ENCODE measurements at regions not wholly inside any gene's neighbourhood (a gene's known extent, or its start where the extent isn't known, plus 50 kb on each side); places are given as distances from the start of the nearest gene placed in this dataset.
"Not testable (repeated sequence)": the region's sequence is repeated elsewhere in the genome, so short reads cannot be mapped to it uniquely, and the experiment has no call there.

DNA sequence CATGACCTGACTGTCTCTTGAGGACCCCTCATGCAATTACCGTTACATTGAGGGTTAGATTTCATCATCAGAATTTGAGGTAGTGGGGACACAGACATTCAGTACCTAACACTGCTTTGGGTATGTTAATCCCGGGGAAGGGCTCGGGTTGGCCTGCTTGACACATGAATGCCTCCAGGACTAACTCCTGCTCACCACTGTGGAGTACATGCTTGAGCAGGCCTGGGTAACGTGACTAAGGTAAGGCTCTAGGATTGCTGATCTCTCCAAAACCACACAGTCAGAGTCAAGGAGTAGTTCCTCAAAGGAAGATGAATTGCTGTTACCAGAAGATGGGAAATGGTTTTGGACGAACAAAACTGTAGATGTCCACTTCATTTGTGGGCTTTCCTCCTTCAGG is 376.3 kb upstream of the ZNF462 start:
- FAIRE-seq (peak; percentile 97), DNase-seq (ENCODE audit: low read depth, low spot score) (peak; percentile 42)
- H3K27me3 ChIP-seq (ENCODE audit: control insufficient read depth, extremely low read depth, insufficient read depth, low read length) = no peaks in the 10 kb centered on the region
- no peaks in the 10 kb centered on the region for H3K36me3 ChIP-seq (ENCODE audit: control insufficient read depth in 2 of 2, extremely low read depth in 1 of 2, insufficient read depth in 2 of 2, low read length in 2 of 2)
- no peak overlapping the region for H3K27ac ChIP-seq (ENCODE audit: control insufficient read depth, insufficient read depth, low read length)
- H3K9me3 ChIP-seq (ENCODE audit: control insufficient read depth, low read depth, low read length) = no peaks in the 10 kb centered on the region
- no peaks in the 10 kb centered on the region for H4K20me1 ChIP-seq (ENCODE audit: control insufficient read depth, extremely low read depth, insufficient read depth, low read length)
- no peak for TF ChIP-seq EZH2 (IDR thresholded peaks at IDR 0.05; ENCODE audit: low read length)
- TF ChIP-seq, protein P1, sequence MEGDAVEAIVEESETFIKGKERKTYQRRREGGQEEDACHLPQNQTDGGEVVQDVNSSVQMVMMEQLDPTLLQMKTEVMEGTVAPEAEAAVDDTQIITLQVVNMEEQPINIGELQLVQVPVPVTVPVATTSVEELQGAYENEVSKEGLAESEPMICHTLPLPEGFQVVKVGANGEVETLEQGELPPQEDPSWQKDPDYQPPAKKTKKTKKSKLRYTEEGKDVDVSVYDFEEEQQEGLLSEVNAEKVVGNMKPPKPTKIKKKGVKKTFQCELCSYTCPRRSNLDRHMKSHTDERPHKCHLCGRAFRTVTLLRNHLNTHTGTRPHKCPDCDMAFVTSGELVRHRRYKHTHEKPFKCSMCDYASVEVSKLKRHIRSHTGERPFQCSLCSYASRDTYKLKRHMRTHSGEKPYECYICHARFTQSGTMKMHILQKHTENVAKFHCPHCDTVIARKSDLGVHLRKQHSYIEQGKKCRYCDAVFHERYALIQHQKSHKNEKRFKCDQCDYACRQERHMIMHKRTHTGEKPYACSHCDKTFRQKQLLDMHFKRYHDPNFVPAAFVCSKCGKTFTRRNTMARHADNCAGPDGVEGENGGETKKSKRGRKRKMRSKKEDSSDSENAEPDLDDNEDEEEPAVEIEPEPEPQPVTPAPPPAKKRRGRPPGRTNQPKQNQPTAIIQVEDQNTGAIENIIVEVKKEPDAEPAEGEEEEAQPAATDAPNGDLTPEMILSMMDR (optimal IDR thresholded peaks at IDR 0.05 in 1 of 3, IDR thresholded peaks at IDR 0.05 in 1 of 3, conservative IDR thresholded peaks at IDR 0.05 in 1 of 3; ENCODE audit: extremely low read depth in 1 of 3, insufficient read depth in 2 of 3, low read length in 3 of 3) = no peak
- no peaks in the 10 kb centered on the region for H3K9me1 ChIP-seq (ENCODE audit: control insufficient read depth, extremely low read depth, insufficient read depth, low read length)
- peaks cover 31% of the 10 kb centered on the region for H3K4me1 ChIP-seq (ENCODE audit: control insufficient read depth, extremely low read depth, insufficient read depth, low read length)
- no peak overlapping the region for H3K9ac ChIP-seq (ENCODE audit: control insufficient read depth, extremely low read depth, insufficient read depth, low read length)
- dilution Hi-C loops (cut with MboI; ENCODE audit: extremely low pct_ligation_motif_present, low sequenced_read_pairs) = no loop called here
- no peak overlapping the region for H3K4me3 ChIP-seq (ENCODE audit: control insufficient read depth in 2 of 3, extremely low read depth in 1 of 3, insufficient read depth in 2 of 3, low read depth in 1 of 3, low read length in 3 of 3)
- no peak overlapping the region for H2AFZ ChIP-seq (ENCODE audit: control insufficient read depth, low read length)
- H3K4me2 ChIP-seq (ENCODE audit: control insufficient read depth, extremely low read depth, insufficient read depth, low read depth, low read length) = no peak overlapping the region
- no peaks in the 10 kb centered on the region for H3K79me2 ChIP-seq (ENCODE audit: control insufficient read depth, insufficient read depth, low read length)

DNA sequence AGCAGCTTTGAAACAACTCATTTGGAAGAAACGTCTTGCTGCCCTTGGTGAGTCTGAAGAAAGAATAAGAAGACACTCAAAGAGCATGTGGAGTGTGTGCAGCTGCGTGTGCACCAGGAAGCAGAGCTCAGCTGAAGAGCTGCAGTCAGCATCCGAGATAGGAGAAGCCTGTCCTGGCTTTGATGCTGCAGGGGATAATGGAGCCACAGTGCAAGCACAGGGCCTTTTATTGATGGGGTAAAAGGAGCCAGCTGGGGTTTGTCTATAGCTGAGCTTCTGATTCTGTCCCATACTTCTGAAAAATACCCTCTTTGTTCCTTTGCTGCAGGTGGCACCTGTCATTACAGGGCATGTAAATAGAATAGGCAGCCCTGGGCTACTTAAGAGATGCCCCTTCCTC is 375.7 kb upstream of the ZNF462 start:
- Histone ChIP-seq H3K27ac (ENCODE audit: control insufficient read depth, insufficient read depth, low read length) (no peak overlapping the region), H3K4me3 (ENCODE audit: control insufficient read depth in 2 of 3, extremely low read depth in 1 of 3, insufficient read depth in 2 of 3, low read depth in 1 of 3, low read length in 3 of 3) (no peak overlapping the region), H3K9me1 (ENCODE audit: control insufficient read depth, extremely low read depth, insufficient read depth, low read length) (no peaks in the 10 kb centered on the region), H3K27me3 (ENCODE audit: control insufficient read depth, extremely low read depth, insufficient read depth, low read length) (no peaks in the 10 kb centered on the region), H4K20me1 (ENCODE audit: control insufficient read depth, extremely low read depth, insufficient read depth, low read length) (no peaks in the 10 kb centered on the region), H3K4me2 (ENCODE audit: control insufficient read depth, extremely low read depth, insufficient read depth, low read depth, low read length) (no peak overlapping the region), H3K4me1 (ENCODE audit: control insufficient read depth, extremely low read depth, insufficient read depth, low read length) (peaks cover 25% of the 10 kb centered on the region), H3K36me3 (ENCODE audit: control insufficient read depth in 2 of 2, extremely low read depth in 1 of 2, insufficient read depth in 2 of 2, low read length in 2 of 2) (no peaks in the 10 kb centered on the region), H3K9me3 (ENCODE audit: control insufficient read depth, low read depth, low read length) (no peaks in the 10 kb centered on the region), H2AFZ (ENCODE audit: control insufficient read depth, low read length) (no peak overlapping the region), H3K9ac (ENCODE audit: control insufficient read depth, extremely low read depth, insufficient read depth, low read length) (no peak overlapping the region), H3K79me2 (ENCODE audit: control insufficient read depth, insufficient read depth, low read length) (no peaks in the 10 kb centered on the region)
- DNase-seq (ENCODE audit: low read depth, low spot score) (no peak), FAIRE-seq (no peak)
- TF ChIP-seq EZH2 (IDR thresholded peaks at IDR 0.05; ENCODE audit: low read length) = no peak
- TF ChIP-seq, protein P1 (optimal IDR thresholded peaks at IDR 0.05 in 1 of 3, IDR thresholded peaks at IDR 0.05 in 1 of 3, conservative IDR thresholded peaks at IDR 0.05 in 1 of 3; ENCODE audit: extremely low read depth in 1 of 3, insufficient read depth in 2 of 3, low read length in 3 of 3) = no peak
- dilution Hi-C loops (cut with MboI; ENCODE audit: extremely low pct_ligation_motif_present, low sequenced_read_pairs) = no loop called here

DNA sequence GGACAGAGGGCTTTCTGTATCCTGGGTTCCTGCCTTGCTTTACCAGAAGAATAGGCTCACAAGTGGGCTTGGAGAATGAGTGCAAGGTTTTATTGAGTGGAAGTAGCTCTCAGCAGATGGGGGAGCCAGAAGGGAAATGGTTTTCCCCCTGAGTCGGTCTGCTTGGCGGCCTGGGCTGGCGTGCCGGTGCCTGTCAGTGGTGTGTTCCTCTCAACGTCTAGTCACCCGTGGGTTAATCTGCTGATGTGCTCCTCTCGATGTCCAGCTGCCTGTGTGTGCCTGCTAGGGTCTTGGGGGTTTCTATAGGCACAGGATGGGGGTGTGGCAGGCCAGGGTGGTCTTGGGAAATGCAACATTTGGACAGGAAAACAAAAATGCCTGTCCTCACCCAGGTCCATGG is 370.8 kb upstream of the ZNF462 start:
- H3K4me2 ChIP-seq (ENCODE audit: control insufficient read depth, extremely low read depth, insufficient read depth, low read depth, low read length); dilution Hi-C loops (cut with MboI; ENCODE audit: extremely low pct_ligation_motif_present, low sequenced_read_pairs); H3K9ac ChIP-seq (ENCODE audit: control insufficient read depth, extremely low read depth, insufficient read depth, low read length); H3K36me3 ChIP-seq (ENCODE audit: control insufficient read depth in 2 of 2, extremely low read depth in 1 of 2, insufficient read depth in 2 of 2, low read length in 2 of 2); H3K79me2 ChIP-seq (ENCODE audit: control insufficient read depth, insufficient read depth, low read length); DNase-seq (ENCODE audit: low read depth, low spot score); H3K27me3 ChIP-seq (ENCODE audit: control insufficient read depth, extremely low read depth, insufficient read depth, low read length); FAIRE-seq; H3K27ac ChIP-seq (ENCODE audit: control insufficient read depth, insufficient read depth, low read length); H3K9me3 ChIP-seq (ENCODE audit: control insufficient read depth, low read depth, low read length); H4K20me1 ChIP-seq (ENCODE audit: control insufficient read depth, extremely low read depth, insufficient read depth, low read length); H2AFZ ChIP-seq (ENCODE audit: control insufficient read depth, low read length); H3K9me1 ChIP-seq (ENCODE audit: control insufficient read depth, extremely low read depth, insufficient read depth, low read length); H3K4me1 ChIP-seq (ENCODE audit: control insufficient read depth, extremely low read depth, insufficient read depth, low read length); H3K4me3 ChIP-seq (ENCODE audit: control insufficient read depth in 2 of 3, extremely low read depth in 1 of 3, insufficient read depth in 2 of 3, low read depth in 1 of 3, low read length in 3 of 3): not testable (repeated sequence)
